GM21528 (cell line): ENCODE measurements at regions not wholly inside any gene's neighbourhood (a gene's known extent, or its start where the extent isn't known, plus 50 kb on each side); places are given as distances from the start of the nearest gene placed in this dataset.
"Not testable (repeated sequence)": the region's sequence is repeated elsewhere in the genome, so short reads cannot be mapped to it uniquely, and the experiment has no call there.

Experiments used
- ATAC-seq: cut with Tn5 transposase; IDR thresholded peaks from one replicate; pipeline ENCODE4 v1.9.1; 2021; ENCODE audit warnings: mild to moderate bottlenecking, moderate library complexity; ENCODE audit not compliant: unreplicated experiment, low FRiP score

DNA sequence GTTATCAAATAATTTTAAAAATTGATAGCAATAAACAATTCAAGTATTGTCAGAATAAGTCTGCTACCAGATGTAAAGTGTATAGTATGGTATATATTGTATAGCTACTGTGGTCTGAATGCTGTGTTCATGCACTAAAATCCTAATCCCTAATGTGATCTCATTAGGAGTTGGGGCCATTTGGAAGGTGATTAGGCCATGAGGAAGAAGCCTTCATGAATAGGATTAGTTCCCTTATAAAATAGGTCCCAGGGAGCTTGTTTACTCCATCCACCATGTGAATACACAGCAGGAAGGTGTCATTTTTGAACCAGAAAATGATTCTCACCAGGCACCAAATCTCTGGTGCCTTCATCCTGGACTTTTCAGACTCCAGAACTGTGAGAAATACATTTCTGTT lies 363.0 kb upstream of the CNTN5 start:
- no peak for ATAC-seq

GRCh38 chr11:98659431-98659830 lies 361.3 kb upstream of the CNTN5 start:
- no peak for ATAC-seq

GRCh38 chr11:98674390-98674789 lies 346.4 kb upstream of the CNTN5 start:
- no peak for ATAC-seq

- ATAC-seq, result no peak
Measured at GRCh38 chr11:98679673-98680072, 341.1 kb upstream of the CNTN5 start.

- no peak for ATAC-seq
Measured at GRCh38 chr11:98701541-98701940, 319.2 kb upstream of the CNTN5 start.

GRCh38 chr11:98703779-98704556 lies 316.8 kb upstream of the CNTN5 start:
- no peak for ATAC-seq

GRCh38 chr11:98710026-98710425 lies 310.7 kb upstream of the CNTN5 start:
- no peak for ATAC-seq

DNA sequence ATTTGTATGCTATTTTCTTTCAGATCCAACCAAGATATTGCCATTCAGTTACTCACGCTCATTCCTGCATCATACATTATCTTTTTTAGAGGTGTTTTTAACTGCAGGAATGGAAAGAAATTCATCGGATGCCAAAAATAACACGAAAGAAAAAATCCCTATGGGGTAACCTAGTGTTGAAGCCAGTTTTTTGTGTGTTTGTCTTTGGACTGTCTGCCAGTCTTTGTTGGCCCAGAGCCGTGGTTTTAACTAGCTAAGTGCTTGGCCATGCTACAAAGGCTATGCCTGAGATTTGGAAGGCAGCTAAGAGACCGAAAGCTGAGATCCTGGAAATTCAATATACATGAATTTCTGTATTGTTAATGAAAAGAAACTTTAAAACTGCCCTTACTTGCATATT lies 309.8 kb upstream of the CNTN5 start:
- ATAC-seq, result no peak

DNA sequence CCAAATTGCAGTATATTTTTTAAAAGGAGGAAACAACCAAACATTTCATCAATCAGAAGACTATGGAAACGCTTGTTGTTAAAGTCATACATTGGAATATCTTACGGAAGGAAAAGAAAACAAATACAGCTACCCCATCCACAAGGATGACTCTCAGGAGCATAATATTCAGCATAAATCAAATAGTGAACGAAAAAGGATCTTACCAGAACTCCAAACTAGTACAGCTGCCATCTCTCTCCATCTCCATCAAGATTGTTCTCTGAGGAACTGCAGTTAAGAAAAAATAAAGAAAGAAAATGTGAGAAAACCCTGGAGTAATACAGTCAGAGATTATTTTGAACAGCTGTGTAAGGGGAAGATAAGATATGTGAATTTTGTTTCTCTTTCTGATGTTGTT lies 299.8 kb upstream of the CNTN5 start:
- no peak for ATAC-seq

DNA sequence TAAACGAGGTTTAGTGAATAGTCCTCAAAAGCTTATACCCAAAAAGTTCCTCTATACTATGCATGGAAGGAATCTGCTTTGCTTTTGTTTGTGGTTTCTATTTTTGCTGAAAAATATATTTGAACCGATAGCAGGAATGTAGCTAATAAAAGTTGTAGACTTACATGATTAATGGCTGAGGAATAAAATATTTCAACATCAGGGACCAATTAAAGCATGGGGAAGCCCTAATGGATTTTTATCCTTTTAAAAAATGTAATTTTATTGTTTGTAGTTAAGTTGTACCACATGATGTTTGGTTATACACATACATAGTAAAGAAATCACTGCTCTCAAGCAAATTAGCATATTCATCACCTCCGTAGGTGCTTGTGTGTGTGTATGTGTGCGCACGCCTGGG lies 295.3 kb upstream of the CNTN5 start:
- no peak for ATAC-seq

DNA sequence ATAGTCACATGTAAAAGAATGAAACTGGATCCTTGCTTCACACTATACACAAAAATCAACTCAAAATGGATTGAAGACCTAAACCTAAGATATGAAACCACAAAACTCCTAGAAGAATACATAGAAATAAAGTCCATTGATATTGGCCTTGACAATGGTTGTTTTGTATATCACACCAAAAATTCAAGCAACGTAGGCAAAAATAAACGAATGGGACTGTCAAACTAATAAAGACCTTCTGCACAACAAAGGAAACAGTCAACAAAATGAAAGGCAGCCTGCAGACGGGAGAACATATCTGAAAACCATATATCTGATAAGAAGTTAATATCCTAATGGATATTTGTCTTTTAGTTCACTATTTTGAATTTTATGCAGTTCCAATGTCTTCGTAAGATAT lies 292.3 kb upstream of the CNTN5 start:
- ATAC-seq, result no peak

- no peak for ATAC-seq
Measured at GRCh38 chr11:98729118-98729517, 291.6 kb upstream of the CNTN5 start.

GRCh38 chr11:98732947-98733346 lies 287.8 kb upstream of the CNTN5 start:
- ATAC-seq, result no peak

- ATAC-seq, result not testable (repeated sequence)
Measured at GRCh38 chr11:98733378-98733777, 287.4 kb upstream of the CNTN5 start.

DNA sequence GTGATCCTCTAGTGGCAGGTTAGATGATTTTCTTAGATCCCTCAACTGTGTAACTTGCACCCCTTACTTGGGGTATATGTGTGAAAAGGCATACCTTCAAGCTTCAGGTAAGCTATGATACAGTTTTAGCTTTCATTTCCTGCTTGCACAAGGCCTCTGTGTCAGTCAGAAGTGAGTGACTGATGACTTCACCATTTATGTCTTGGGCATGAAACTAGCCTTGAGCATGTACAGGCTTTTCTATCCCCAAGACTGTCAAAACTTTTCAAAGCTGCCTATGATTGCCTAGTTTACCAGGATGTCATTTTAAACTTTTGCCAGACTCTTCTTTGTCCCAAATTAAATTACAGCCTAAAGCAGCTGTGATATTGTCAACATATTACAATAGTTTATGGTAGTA lies 286.1 kb upstream of the CNTN5 start:
- no peak for ATAC-seq

DNA sequence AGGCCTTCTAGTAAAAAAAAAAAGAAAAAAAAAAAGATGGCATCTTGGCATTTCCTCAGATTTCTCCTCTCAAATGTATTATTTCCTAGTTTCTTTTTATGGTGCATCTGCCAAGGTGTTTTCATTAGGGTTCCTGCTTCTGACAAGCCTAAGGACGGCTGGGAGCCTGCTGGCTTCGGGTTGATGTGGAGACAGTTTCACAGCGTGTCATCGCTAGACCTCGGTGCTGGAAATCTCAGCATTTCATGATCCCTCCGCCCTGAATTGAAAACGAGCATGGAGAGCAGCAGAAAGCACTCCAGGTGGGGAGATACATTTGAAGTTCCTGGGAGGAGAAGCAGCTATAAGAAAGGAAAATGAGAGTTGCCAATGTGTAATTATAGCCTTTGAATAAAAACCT lies 283.9 kb upstream of the CNTN5 start:
- ATAC-seq, result no peak

GRCh38 chr11:98740321-98740720 lies 280.4 kb upstream of the CNTN5 start:
- ATAC-seq, result no peak

DNA sequence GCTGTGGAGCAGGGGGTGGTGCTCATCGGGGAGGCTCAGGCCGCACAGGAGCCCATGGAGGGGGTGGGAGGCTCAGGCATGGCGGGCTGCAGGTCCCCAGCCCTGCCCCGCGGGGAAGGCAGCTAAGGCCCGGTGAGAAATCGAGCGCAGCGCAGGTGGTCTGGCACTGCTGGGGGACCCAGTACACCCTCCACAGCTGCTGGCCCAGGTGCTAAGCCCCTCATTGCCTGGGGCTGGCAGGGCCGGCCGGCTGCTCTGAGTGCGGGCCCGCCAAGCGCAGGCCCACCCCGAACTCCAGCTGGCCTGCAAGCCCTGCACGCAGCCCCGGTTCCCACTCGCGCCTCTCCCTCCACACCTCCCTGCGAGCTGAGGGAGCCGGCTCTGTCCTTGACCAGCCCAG lies 257.3 kb upstream of the CNTN5 start:
- not testable (repeated sequence) for ATAC-seq

GRCh38 chr11:98766903-98767302 lies 253.8 kb upstream of the CNTN5 start:
- ATAC-seq, result no peak

- not testable (repeated sequence) for ATAC-seq
Measured at GRCh38 chr11:98770046-98770445, 250.7 kb upstream of the CNTN5 start.

DNA sequence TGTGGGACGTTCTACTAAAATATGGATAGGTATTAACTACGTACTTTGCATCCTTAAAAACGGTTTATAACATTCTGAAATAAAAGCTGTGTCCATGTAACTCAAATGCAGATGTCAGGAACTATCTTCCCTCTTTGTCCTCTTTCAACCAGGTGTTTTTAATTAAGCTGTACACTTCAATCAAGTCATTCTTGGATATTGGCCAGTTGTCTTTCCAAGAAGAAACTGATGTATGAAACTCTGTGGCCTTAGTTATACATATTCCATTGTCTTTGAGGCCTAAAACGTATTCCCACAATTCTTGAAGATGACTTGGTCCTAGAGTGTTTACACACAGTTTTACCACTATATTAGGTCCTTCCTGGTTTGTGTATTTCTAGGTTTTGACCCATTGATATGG lies 249.0 kb upstream of the CNTN5 start:
- no peak for ATAC-seq

- no peak for ATAC-seq
Measured at GRCh38 chr11:98772893-98773292, 247.9 kb upstream of the CNTN5 start.

DNA sequence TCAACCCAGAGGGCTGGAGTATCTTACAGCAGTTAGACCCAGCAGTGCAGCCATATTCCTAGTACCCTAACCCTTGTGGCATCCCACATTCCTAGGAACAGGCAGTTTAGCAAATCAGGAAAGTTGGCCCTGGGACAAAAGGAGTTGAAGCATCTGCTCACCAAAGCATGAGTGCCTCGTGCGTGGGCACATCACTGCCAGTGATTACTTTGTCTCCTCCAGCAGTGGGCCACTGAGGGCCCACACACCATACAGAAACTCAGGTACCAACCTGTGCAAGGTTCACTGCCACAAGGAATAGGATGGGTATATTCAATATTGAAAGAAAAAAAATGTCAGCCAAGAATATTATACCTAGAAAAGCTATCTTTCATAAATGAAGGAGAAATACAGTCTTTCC lies 227.5 kb upstream of the CNTN5 start:
- no peak for ATAC-seq
